ENCODE measurements at regions not wholly inside any gene's neighbourhood (a gene's known extent, or its start where the extent isn't known, plus 50 kb on each side); places are given as distances from the start of the nearest gene placed in this dataset.
"Not testable (repeated sequence)": the region's sequence is repeated elsewhere in the genome, so short reads cannot be mapped to it uniquely, and the experiment has no call there.

GRCh38 chr4:66564901-66565651, 894.8 kb upstream of the EPHA5 start:
- H3K4me3 ChIP-seq, result no peak overlapping the region
- no peak for ATAC-seq (replicated peaks in 6 of 8)
- H3K27ac ChIP-seq, result no peak overlapping the region
- in situ Hi-C loops (cut with MboI; ENCODE audit: low pct_unique_long_range_greater_than_20kb in 2 of 9, low sequenced_read_pairs in 9 of 9, unreplicated experiment in 9 of 9), result no loop called here
- no peaks in the 10 kb centered on the region for H3K4me1 ChIP-seq (replicated peaks in 1 of 2)
- WGBS, 10 experiments, result 22 to 100% (median 90%) methylated on average over 1 to 12 of the region's 12 CpGs

- no peak overlapping the region for H3K4me3 ChIP-seq
- H3K27ac ChIP-seq, result no peak overlapping the region
- H3K4me1 ChIP-seq (replicated peaks in 1 of 2), result peaks cover 0 to 15% of the 10 kb centered on the region in 2 donors
- ATAC-seq (replicated peaks in 6 of 8), result peak in 1 of 8 experiments; percentile 25
- in situ Hi-C loops (cut with MboI; ENCODE audit: low pct_unique_long_range_greater_than_20kb in 2 of 9, low sequenced_read_pairs in 9 of 9, unreplicated experiment in 9 of 9), result no loop called here
Observed at GRCh38 chr4:66562276-66562806, 892.1 kb upstream of the EPHA5 start.

GRCh38 chr4:66561465-66562053, 891.3 kb upstream of the EPHA5 start:
- 30 to 100% (median 69%) methylated on average over 1 to 14 of the region's 42 CpGs; no CpG with 5 or more reads in 4 of the 10 experiments for WGBS, 10 experiments
- ATAC-seq (replicated peaks in 6 of 8); in situ Hi-C loops (cut with MboI; ENCODE audit: low pct_unique_long_range_greater_than_20kb in 2 of 9, low sequenced_read_pairs in 9 of 9, unreplicated experiment in 9 of 9); H3K4me3 ChIP-seq; H3K27ac ChIP-seq: not testable (repeated sequence)
- peaks cover 0 to 15% of the 10 kb centered on the region in 2 donors for H3K4me1 ChIP-seq (replicated peaks in 1 of 2)

GRCh38 chr4:66558651-66559050, 888.4 kb upstream of the EPHA5 start:
- H3K27ac ChIP-seq, result no peak overlapping the region
- in situ Hi-C loops (cut with MboI; ENCODE audit: low pct_unique_long_range_greater_than_20kb in 2 of 9, low sequenced_read_pairs in 9 of 9, unreplicated experiment in 9 of 9), result no loop called here

GRCh38 chr4:66556651-66557278, 886.5 kb upstream of the EPHA5 start:
- no peak overlapping the region for H3K27ac ChIP-seq
- ATAC-seq (replicated peaks in 6 of 8), result no peak
- H3K4me3 ChIP-seq, result no peak overlapping the region
- WGBS, 10 experiments, result 41 to 100% (median 91%) methylated on average over 1 to 10 of the region's 10 CpGs
- in situ Hi-C loops (cut with MboI; ENCODE audit: low pct_unique_long_range_greater_than_20kb in 2 of 9, low sequenced_read_pairs in 9 of 9, unreplicated experiment in 9 of 9), result no loop called here
- H3K4me1 ChIP-seq (replicated peaks in 1 of 2), result peaks cover 0 to 15% of the 10 kb centered on the region in 2 donors

More at GRCh38 chr4:66558651-66559050, 888.4 kb upstream of the EPHA5 start:
- ATAC-seq (replicated peaks in 6 of 8), result no peak
- Histone ChIP-seq H3K4me3 (no peak overlapping the region), H3K4me1 (replicated peaks in 1 of 2) (peaks cover 0 to 15% of the 10 kb centered on the region in 2 donors)

- in situ Hi-C loops (cut with MboI; ENCODE audit: low pct_unique_long_range_greater_than_20kb in 2 of 9, low sequenced_read_pairs in 9 of 9, unreplicated experiment in 9 of 9), result no loop called here
- no peak for ATAC-seq (replicated peaks in 6 of 8)
- Histone ChIP-seq H3K4me1 (replicated peaks in 1 of 2) (peaks cover 0 to 15% of the 10 kb centered on the region in 2 donors), H3K4me3 (no peak overlapping the region), H3K27ac (no peak overlapping the region)
- 0 to 100% (median 93%) methylated on average over 1 to 2 of the region's 2 CpGs for WGBS, 10 experiments
Observed at GRCh38 chr4:66555301-66555700, 885.0 kb upstream of the EPHA5 start.

- WGBS, 10 experiments, result 0 to 83% (median 26%) methylated on average over 1 to 2 of the region's 2 CpGs
- Histone ChIP-seq H3K4me3 (no peak overlapping the region), H3K27ac (no peak overlapping the region), H3K4me1 (replicated peaks in 1 of 2) (peaks cover 0 to 15% of the 10 kb centered on the region in 2 donors)
- in situ Hi-C loops (cut with MboI; ENCODE audit: low pct_unique_long_range_greater_than_20kb in 2 of 9, low sequenced_read_pairs in 9 of 9, unreplicated experiment in 9 of 9), result no loop called here
- peak in 3 of 8 experiments; percentile 39 to 57 (median 44) for ATAC-seq (replicated peaks in 6 of 8)
Observed at GRCh38 chr4:66554826-66555225, 884.5 kb upstream of the EPHA5 start.

GRCh38 chr4:66545301-66545700, 875.0 kb upstream of the EPHA5 start:
- H3K4me1 ChIP-seq (replicated peaks in 1 of 2); H3K4me3 ChIP-seq; ATAC-seq (replicated peaks in 6 of 8); in situ Hi-C loops (cut with MboI; ENCODE audit: low pct_unique_long_range_greater_than_20kb in 2 of 9, low sequenced_read_pairs in 9 of 9, unreplicated experiment in 9 of 9); H3K27ac ChIP-seq: not testable (repeated sequence)
- WGBS, 10 experiments, result 80 to 89% (median 83%) methylated on average over 1 to 7 of the region's 11 CpGs; no CpG with 5 or more reads in 7 of the 10 experiments

- in situ Hi-C loops (cut with MboI; ENCODE audit: low pct_unique_long_range_greater_than_20kb in 2 of 9, low sequenced_read_pairs in 9 of 9, unreplicated experiment in 9 of 9), result no loop called here
- ATAC-seq (replicated peaks in 6 of 8), result no peak
- no peaks in the 10 kb centered on the region for H3K4me1 ChIP-seq (replicated peaks in 1 of 2)
- no peak overlapping the region for H3K4me3 ChIP-seq
- WGBS, 10 experiments, result 100% methylated on average over 1 of the region's 2 CpGs; no CpG with 5 or more reads in 9 of the 10 experiments
- no peak overlapping the region for H3K27ac ChIP-seq
Observed at GRCh38 chr4:66544281-66544680, 874.0 kb upstream of the EPHA5 start.

GRCh38 chr4:66539745-66540144, 869.5 kb upstream of the EPHA5 start:
- 0 to 93% (median 54%) methylated on average over 2 to 4 of the region's 4 CpGs for WGBS, 10 experiments
- in situ Hi-C loops (cut with MboI; ENCODE audit: low pct_unique_long_range_greater_than_20kb in 2 of 9, low sequenced_read_pairs in 9 of 9, unreplicated experiment in 9 of 9), result no loop called here
- ATAC-seq (replicated peaks in 6 of 8), result no peak
- Histone ChIP-seq H3K27ac (no peak overlapping the region), H3K4me3 (no peak overlapping the region), H3K4me1 (replicated peaks in 1 of 2) (no peaks in the 10 kb centered on the region)

GRCh38 chr4:66524781-66525180, 854.5 kb upstream of the EPHA5 start:
- H3K4me3 ChIP-seq, result no peak overlapping the region
- in situ Hi-C loops (cut with MboI; ENCODE audit: low pct_unique_long_range_greater_than_20kb in 2 of 9, low sequenced_read_pairs in 9 of 9, unreplicated experiment in 9 of 9), result no loop called here
- WGBS, 10 experiments, result 15 to 96% (median 77%) methylated on average over 1 to 3 of the region's 3 CpGs; no CpG with 5 or more reads in 2 of the 10 experiments
- peak in 1 of 8 experiments; percentile 63 for ATAC-seq (replicated peaks in 6 of 8)
- no peak overlapping the region for H3K27ac ChIP-seq
- no peaks in the 10 kb centered on the region for H3K4me1 ChIP-seq (replicated peaks in 1 of 2)

- no peaks in the 10 kb centered on the region for H3K4me1 ChIP-seq (replicated peaks in 1 of 2)
Observed at GRCh38 chr4:66522244-66522643, 852.0 kb upstream of the EPHA5 start.

GRCh38 chr4:66516940-66517339, 846.7 kb upstream of the EPHA5 start:
- no peaks in the 10 kb centered on the region for H3K4me1 ChIP-seq (replicated peaks in 1 of 2)
- ATAC-seq (replicated peaks in 6 of 8), result peak in 4 of 8 experiments; percentile 25 to 58 (median 48)
- no peak overlapping the region for H3K27ac ChIP-seq
- WGBS, 10 experiments, result 0 to 64% (median 42%) methylated on average over 1 to 2 of the region's 2 CpGs
- in situ Hi-C loops (cut with MboI; ENCODE audit: low pct_unique_long_range_greater_than_20kb in 2 of 9, low sequenced_read_pairs in 9 of 9, unreplicated experiment in 9 of 9), result no loop called here
- H3K4me3 ChIP-seq, result no peak overlapping the region

More at GRCh38 chr4:66522244-66522643, 852.0 kb upstream of the EPHA5 start:
- in situ Hi-C loops (cut with MboI; ENCODE audit: low pct_unique_long_range_greater_than_20kb in 2 of 9, low sequenced_read_pairs in 9 of 9, unreplicated experiment in 9 of 9), result no loop called here
- no peak overlapping the region for H3K27ac ChIP-seq
- H3K4me3 ChIP-seq, result no peak overlapping the region
- no peak for ATAC-seq (replicated peaks in 6 of 8)

All from motor neuron (in vitro differentiated cells).